Neural progenitor cell (in vitro differentiated cells): ENCODE measurements at regions not wholly inside any gene's neighbourhood (a gene's known extent, or its start where the extent isn't known, plus 50 kb on each side); places are given as distances from the start of the nearest gene placed in this dataset.
"Not testable (repeated sequence)": the region's sequence is repeated elsewhere in the genome, so short reads cannot be mapped to it uniquely, and the experiment has no call there.

Experiments used
- DNase-seq: peaks from one replicate; pipeline ENCODE4 v3.0.0-alpha.2; 2016; ENCODE audit warnings: low spot score
- H2AFZ ChIP-seq: fragments of 200-600 bp; sonication (generic); replicated peaks from 2 replicates; pipeline ENCODE4 v1.6.1; 2016; ENCODE audit warnings: antibody characterized with exemption
- H3F3A ChIP-seq: fragments of 200-600 bp; sonication (generic); 2 replicates; pipeline ENCODE4 v1.6.1; 2016; ENCODE audit warnings: antibody characterized with exemption, low read depth
- H3K27ac ChIP-seq: fragments of 200-600 bp; sonication (generic); 2 replicates; pipeline ENCODE4 v1.5.1; 2016; ENCODE audit warnings: mild to moderate bottlenecking
- H3K27me3 ChIP-seq: fragments of 200-600 bp; sonication (generic); 2 replicates; pipeline ENCODE4 v1.6.1; 2016; ENCODE audit warnings: mild to moderate bottlenecking, moderate library complexity
- H3K36me3 ChIP-seq: fragments of 200-600 bp; sonication (generic); 2 replicates; pipeline ENCODE4 v1.5.1; 2016
- H3K4me1 ChIP-seq: fragments of 200-600 bp; sonication (generic); 2 replicates; pipeline ENCODE4 v1.6.1; 2016; ENCODE audit warnings: mixed run types
- H3K4me2 ChIP-seq: fragments of 200-600 bp; sonication (generic); 2 replicates; pipeline ENCODE4 v1.6.1; 2016
- H3K4me3 ChIP-seq: fragments of 200-600 bp; sonication (generic); 2 replicates; pipeline ENCODE4 v1.5.1; 2016
- H3K79me2 ChIP-seq: fragments of 200-600 bp; sonication (generic); 2 replicates; pipeline ENCODE4 v1.6.1; 2016; ENCODE audit warnings: low read depth
- H3K9ac ChIP-seq: fragments of 200-600 bp; sonication (generic); 2 replicates; pipeline ENCODE4 v1.6.1; 2016
- H3K9me3 ChIP-seq: fragments of 200-600 bp; sonication (generic); 2 replicates; pipeline ENCODE4 v1.5.1; 2016; ENCODE audit warnings: low read depth
- H4K20me1 ChIP-seq: fragments of 200-600 bp; sonication (generic); 2 replicates; pipeline ENCODE4 v1.6.1; 2016; ENCODE audit warnings: low read depth
- H3K27ac Mint-ChIP-seq: 3 replicates; pipeline ENCODE4 v1.8.0; 2021; ENCODE audit warnings: mixed read lengths
- H3K27me3 Mint-ChIP-seq: 2 replicates; pipeline ENCODE4 v1.8.0; 2022; ENCODE audit warnings: low read depth, mild to moderate bottlenecking, inconsistent platforms, moderate library complexity, mixed read lengths; ENCODE audit not compliant: insufficient read depth
- H3K36me3 Mint-ChIP-seq: 3 replicates; pipeline ENCODE4 v1.8.0; 2021; ENCODE audit warnings: mixed read lengths
- H3K4me1 Mint-ChIP-seq: 3 replicates; pipeline ENCODE4 v1.8.0; 2021; ENCODE audit warnings: mixed read lengths
- H3K4me3 Mint-ChIP-seq: 3 replicates; pipeline ENCODE4 v1.8.0; 2021; ENCODE audit warnings: mild to moderate bottlenecking, moderate library complexity, mixed read lengths
- H3K9me3 Mint-ChIP-seq: 3 replicates; pipeline ENCODE4 v1.8.0; 2020; ENCODE audit warnings: mixed read lengths
- EZH2 ChIP-seq: fragments of 200-600 bp; sonication (generic); IDR thresholded peaks from 2 replicates; pipeline ENCODE4 v1.6.1; 2017; ENCODE audit warnings: antibody characterized with exemption, mild to moderate bottlenecking, moderate library complexity
- EZH2phosphoT487 ChIP-seq: fragments of 200-600 bp; sonication (generic); IDR thresholded peaks from 2 replicates; pipeline ENCODE4 v1.6.1; 2017; ENCODE audit warnings: antibody characterized with exemption
- TF ChIP-seq, protein P1 (sequence below): fragments of 200-600 bp; sonication (generic); IDR thresholded peaks from 2 replicates; pipeline ENCODE4 v1.5.1; 2017; ENCODE audit warnings: antibody characterized with exemption, mild to moderate bottlenecking

DNA sequence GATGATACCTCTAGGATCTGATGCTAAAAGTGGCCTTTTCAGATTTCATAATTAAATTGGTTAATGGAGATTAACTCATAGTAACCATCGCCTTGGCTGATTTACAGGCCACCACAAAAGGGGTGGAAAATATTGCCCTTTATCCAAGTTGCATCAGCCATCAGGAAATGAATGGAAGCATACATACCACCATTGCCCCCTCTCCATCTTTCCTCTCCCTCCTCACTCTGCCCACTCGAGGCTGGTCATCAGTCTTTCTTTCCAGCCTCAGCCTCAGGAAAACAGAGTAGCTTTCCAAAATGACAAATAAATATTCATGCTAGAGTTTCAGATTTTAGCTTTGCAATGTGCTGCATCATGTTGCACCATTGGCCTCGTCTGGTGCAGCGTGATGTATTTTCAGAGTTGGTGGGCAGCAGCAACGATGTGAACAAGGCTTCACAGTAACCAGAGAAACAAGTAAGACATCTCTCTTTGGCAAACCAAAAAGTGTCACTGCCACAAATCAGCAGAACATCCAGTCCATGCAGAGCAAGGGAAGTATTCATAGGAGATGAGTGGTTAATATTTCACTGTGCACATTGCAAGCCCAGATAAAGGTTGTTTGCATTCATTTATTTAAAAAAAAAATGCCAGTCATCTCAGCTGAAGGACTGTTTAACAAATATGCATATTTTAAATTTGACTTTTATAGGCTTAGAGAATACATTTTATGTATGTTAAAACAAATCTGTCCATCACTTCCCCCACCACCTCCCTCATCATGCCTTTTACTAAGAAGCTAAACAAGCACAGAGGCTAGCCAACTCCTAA lies 136.7 kb upstream of the FAT3 start:
- H3K4me3 ChIP-seq, result no peak overlapping the region
- H3K27me3 ChIP-seq, result no peaks in the 10 kb centered on the region
- no peaks in the 10 kb centered on the region for H3K79me2 ChIP-seq
- H3K9me3 ChIP-seq, result peaks cover 6% of the 10 kb centered on the region
- no peaks in the 10 kb centered on the region for H3K36me3 ChIP-seq
- H2AFZ ChIP-seq, result no peak overlapping the region
- H3K27me3 Mint-ChIP-seq, result no peaks in the 10 kb centered on the region
- no peaks in the 10 kb centered on the region for H3K9me3 Mint-ChIP-seq
- no peaks in the 10 kb centered on the region for H3F3A ChIP-seq
- H3K27ac Mint-ChIP-seq, result no peak overlapping the region
- H3K4me1 Mint-ChIP-seq, result no peaks in the 10 kb centered on the region
- TF ChIP-seq EZH2phosphoT487 (no peak), EZH2 (no peak)
- TF ChIP-seq, protein P1, sequence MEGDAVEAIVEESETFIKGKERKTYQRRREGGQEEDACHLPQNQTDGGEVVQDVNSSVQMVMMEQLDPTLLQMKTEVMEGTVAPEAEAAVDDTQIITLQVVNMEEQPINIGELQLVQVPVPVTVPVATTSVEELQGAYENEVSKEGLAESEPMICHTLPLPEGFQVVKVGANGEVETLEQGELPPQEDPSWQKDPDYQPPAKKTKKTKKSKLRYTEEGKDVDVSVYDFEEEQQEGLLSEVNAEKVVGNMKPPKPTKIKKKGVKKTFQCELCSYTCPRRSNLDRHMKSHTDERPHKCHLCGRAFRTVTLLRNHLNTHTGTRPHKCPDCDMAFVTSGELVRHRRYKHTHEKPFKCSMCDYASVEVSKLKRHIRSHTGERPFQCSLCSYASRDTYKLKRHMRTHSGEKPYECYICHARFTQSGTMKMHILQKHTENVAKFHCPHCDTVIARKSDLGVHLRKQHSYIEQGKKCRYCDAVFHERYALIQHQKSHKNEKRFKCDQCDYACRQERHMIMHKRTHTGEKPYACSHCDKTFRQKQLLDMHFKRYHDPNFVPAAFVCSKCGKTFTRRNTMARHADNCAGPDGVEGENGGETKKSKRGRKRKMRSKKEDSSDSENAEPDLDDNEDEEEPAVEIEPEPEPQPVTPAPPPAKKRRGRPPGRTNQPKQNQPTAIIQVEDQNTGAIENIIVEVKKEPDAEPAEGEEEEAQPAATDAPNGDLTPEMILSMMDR, result no peak
- no peak for DNase-seq
- no peaks in the 10 kb centered on the region for H4K20me1 ChIP-seq
- H3K4me2 ChIP-seq, result no peak overlapping the region
- no peaks in the 10 kb centered on the region for H3K36me3 Mint-ChIP-seq
- no peaks in the 10 kb centered on the region for H3K4me1 ChIP-seq
- H3K9ac ChIP-seq, result no peak overlapping the region
- H3K4me3 Mint-ChIP-seq, result no peak overlapping the region
- H3K27ac ChIP-seq, result no peak overlapping the region

DNA sequence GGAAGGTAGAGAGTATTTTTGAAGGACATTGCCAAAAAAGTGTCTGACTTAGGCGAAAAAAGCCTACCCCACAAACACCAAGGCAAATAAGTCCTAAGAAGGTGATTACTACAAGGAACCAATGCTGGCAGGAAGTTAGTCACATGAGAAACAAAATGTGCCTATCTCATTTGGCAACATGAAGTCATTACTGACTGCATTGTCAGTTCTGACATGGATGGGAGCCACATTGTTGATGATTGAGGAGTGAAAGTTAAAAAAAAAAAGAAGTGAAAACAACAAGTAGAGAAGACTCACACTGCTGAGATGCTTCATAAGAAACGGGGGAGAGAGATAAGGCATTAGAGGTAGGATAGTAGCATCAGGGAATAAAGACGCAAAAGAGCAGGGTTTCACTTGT lies 141.5 kb upstream of the FAT3 start:
- H3K27me3 ChIP-seq, result no peaks in the 10 kb centered on the region
- no peak overlapping the region for H3K27ac ChIP-seq
- H3K4me1 Mint-ChIP-seq, result no peaks in the 10 kb centered on the region
- H3K9me3 Mint-ChIP-seq, result peaks cover 8% of the 10 kb centered on the region
- no peaks in the 10 kb centered on the region for H3K79me2 ChIP-seq
- no peak overlapping the region for H3K4me3 ChIP-seq
- H3K9me3 ChIP-seq, result no peaks in the 10 kb centered on the region
- H3K4me3 Mint-ChIP-seq, result no peak overlapping the region
- H3K4me1 ChIP-seq, result no peaks in the 10 kb centered on the region
- H3K36me3 ChIP-seq, result no peaks in the 10 kb centered on the region
- no peak overlapping the region for H2AFZ ChIP-seq
- no peaks in the 10 kb centered on the region for H3K36me3 Mint-ChIP-seq
- TF ChIP-seq, protein P1, result no peak
- TF ChIP-seq EZH2phosphoT487 (no peak), EZH2 (no peak)
- H3K27ac Mint-ChIP-seq, result no peak overlapping the region
- no peak overlapping the region for H3K4me2 ChIP-seq
- DNase-seq, result no peak
- H3K27me3 Mint-ChIP-seq, result no peaks in the 10 kb centered on the region
- H3K9ac ChIP-seq, result no peak overlapping the region
- H4K20me1 ChIP-seq, result no peaks in the 10 kb centered on the region
- no peaks in the 10 kb centered on the region for H3F3A ChIP-seq

DNA sequence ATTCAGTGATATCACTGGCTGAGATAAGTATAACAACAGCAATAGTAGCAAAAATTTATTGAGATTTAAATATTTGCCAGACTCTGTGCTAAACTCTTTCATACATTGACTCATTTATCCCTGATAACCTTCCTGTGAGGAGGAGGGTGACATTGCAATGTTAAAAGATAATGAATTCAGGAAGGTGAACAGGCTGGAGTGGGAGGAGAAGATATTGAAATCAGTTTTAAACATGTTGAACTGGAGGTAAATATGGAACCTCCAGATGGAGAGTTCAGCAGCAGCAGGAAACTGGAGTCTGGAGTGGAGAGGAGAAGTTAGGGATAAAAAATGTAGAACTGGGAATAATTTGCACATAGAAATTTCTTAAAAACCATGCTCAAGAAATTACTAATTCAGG lies 142.0 kb upstream of the FAT3 start:
- H3K4me1 Mint-ChIP-seq, result no peaks in the 10 kb centered on the region
- H3K9me3 Mint-ChIP-seq, result peaks cover 8% of the 10 kb centered on the region
- no peak overlapping the region for H3K27ac ChIP-seq

DNA sequence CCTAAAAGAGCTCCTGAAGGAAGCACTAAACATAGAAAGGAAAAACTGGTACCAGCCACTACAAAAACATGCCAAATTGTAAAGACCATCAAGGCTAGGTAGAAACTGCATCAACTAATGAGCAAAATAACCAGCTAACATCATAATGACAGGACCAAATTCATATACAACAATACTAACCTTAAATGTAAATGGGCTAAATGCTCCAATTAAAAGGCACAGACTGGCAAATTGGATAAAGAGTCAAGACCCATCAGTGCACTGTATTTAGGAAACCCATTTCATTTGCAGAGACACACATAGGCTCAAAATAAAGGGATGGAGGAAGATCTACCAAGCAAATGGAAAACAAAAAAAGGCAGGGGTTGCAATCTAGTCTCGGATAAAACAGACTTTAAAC lies 150.1 kb upstream of the FAT3 start:
- H3K27ac ChIP-seq, H3K4me1 ChIP-seq, H3K4me3 Mint-ChIP-seq, H3K4me1 Mint-ChIP-seq, H3K9me3 ChIP-seq, H4K20me1 ChIP-seq, H3K27me3 ChIP-seq, H3F3A ChIP-seq, H3K36me3 ChIP-seq, H3K9ac ChIP-seq, H2AFZ ChIP-seq, H3K4me3 ChIP-seq, H3K36me3 Mint-ChIP-seq, DNase-seq, H3K4me2 ChIP-seq, H3K79me2 ChIP-seq, H3K27ac Mint-ChIP-seq, H3K27me3 Mint-ChIP-seq: not testable (repeated sequence)
- H3K9me3 Mint-ChIP-seq, result peaks cover 29% of the 10 kb centered on the region

More for the DNA sequence above, 142.0 kb upstream of the FAT3 start:
- DNase-seq, result no peak
- no peak overlapping the region for H3K4me2 ChIP-seq
- H2AFZ ChIP-seq, result no peak overlapping the region
- H3K9ac ChIP-seq, result no peak overlapping the region
- Mint-ChIP-seq H3K36me3 (no peaks in the 10 kb centered on the region), H3K27me3 (no peaks in the 10 kb centered on the region), H3K27ac (no peak overlapping the region), H3K4me3 (no peak overlapping the region)
- no peaks in the 10 kb centered on the region for H3K4me1 ChIP-seq
- H3K27me3 ChIP-seq, result no peaks in the 10 kb centered on the region
- no peaks in the 10 kb centered on the region for H3K79me2 ChIP-seq
- H3K9me3 ChIP-seq, result no peaks in the 10 kb centered on the region
- H3K4me3 ChIP-seq, result no peak overlapping the region
- no peaks in the 10 kb centered on the region for H3K36me3 ChIP-seq
- TF ChIP-seq EZH2, result no peak
- no peak for TF ChIP-seq EZH2phosphoT487
- TF ChIP-seq, protein P1, result no peak
- H4K20me1 ChIP-seq, result no peaks in the 10 kb centered on the region
- H3F3A ChIP-seq, result no peaks in the 10 kb centered on the region
